GM19035 (cell line): ENCODE measurements at regions not wholly inside any gene's neighbourhood (a gene's known extent, or its start where the extent isn't known, plus 50 kb on each side); places are given as distances from the start of the nearest gene placed in this dataset.

Experiments used
- ATAC-seq: cut with Tn5 transposase; IDR thresholded peaks from one replicate; pipeline ENCODE4 v1.9.1; 2021; ENCODE audit not compliant: unreplicated experiment

- ATAC-seq = no peak
Measured at GRCh38 chr13:33945477-33945876, 127.5 kb downstream of the RFC3 start.

GRCh38 chr13:33953203-33953602 is 135.3 kb downstream of the RFC3 start:
- ATAC-seq = no peak

- no peak for ATAC-seq
Measured at GRCh38 chr13:33953781-33954180, 135.8 kb downstream of the RFC3 start.

GRCh38 chr13:33956346-33956745 is 138.4 kb downstream of the RFC3 start:
- ATAC-seq = no peak

GRCh38 chr13:33957497-33957905 is 139.6 kb downstream of the RFC3 start:
- ATAC-seq = no peak

- ATAC-seq = no peak
Measured at GRCh38 chr13:33958964-33959363, 141.0 kb downstream of the RFC3 start.

GRCh38 chr13:33963134-33963533 is 145.2 kb downstream of the RFC3 start:
- no peak for ATAC-seq

- no peak for ATAC-seq
Measured at GRCh38 chr13:33963895-33964294, 145.9 kb downstream of the RFC3 start.

- no peak for ATAC-seq
Measured at GRCh38 chr13:33968520-33969507, 150.9 kb downstream of the RFC3 start.

- ATAC-seq = no peak
Measured at GRCh38 chr13:33970746-33971561, 153.0 kb downstream of the RFC3 start.

- no peak for ATAC-seq
Measured at GRCh38 chr13:33971562-33971819, 153.5 kb downstream of the RFC3 start.

- no peak for ATAC-seq
Measured at GRCh38 chr13:33973194-33973593, 155.2 kb downstream of the RFC3 start.

- ATAC-seq = no peak
Measured at GRCh38 chr13:33976965-33977364, 159.0 kb downstream of the RFC3 start.

GRCh38 chr13:33978653-33979052 is 160.7 kb downstream of the RFC3 start:
- ATAC-seq = no peak

GRCh38 chr13:33992881-33993336 is 175.0 kb downstream of the RFC3 start:
- no peak for ATAC-seq

- ATAC-seq = no peak
Measured at GRCh38 chr13:33994198-33994597, 176.2 kb downstream of the RFC3 start.

GRCh38 chr13:33994826-33995502 is 177.0 kb downstream of the RFC3 start:
- no peak for ATAC-seq

- no peak for ATAC-seq
Measured at GRCh38 chr13:33996636-33997035, 178.7 kb downstream of the RFC3 start.

GRCh38 chr13:33997574-33997973 is 179.6 kb downstream of the RFC3 start:
- no peak for ATAC-seq

GRCh38 chr13:33999811-34000605 is 182.1 kb downstream of the RFC3 start:
- ATAC-seq = no peak

- no peak for ATAC-seq
Measured at GRCh38 chr13:34000955-34001354, 183.0 kb downstream of the RFC3 start.
